ENCODE measurements at regions not wholly inside any gene's neighbourhood (a gene's known extent, or its start where the extent isn't known, plus 50 kb on each side); places are given as distances from the start of the nearest gene placed in this dataset.

GRCh38 chr17:33486135-33486885, 193.2 kb upstream of the ASIC2 start:
- ChIA-PET CTCF (ENCODE audit: low intra/inter-chr PET ratio, low total read pairs) (no interaction called here), POLR2A (no interaction called here)
- Histone ChIP-seq H3K4me2 (ENCODE audit: low read depth, low read length) (no peak overlapping the region), H4K20me1 (ENCODE audit: insufficient read depth, low read length) (no peaks in the 10 kb centered on the region), H2AFZ (ENCODE audit: low read length) (no peak overlapping the region), H3K9ac (ENCODE audit: insufficient read depth, low read depth, low read length) (no peak overlapping the region), H3K4me1 (ENCODE audit: insufficient read depth, low read length) (no peaks in the 10 kb centered on the region), H3K36me3 (replicated peaks in 1 of 2; ENCODE audit: control insufficient read depth in 1 of 2, insufficient read depth in 2 of 2, low read length in 2 of 2) (no peaks in the 10 kb centered on the region), H3K4me3 (replicated peaks in 1 of 3; ENCODE audit: insufficient read depth in 1 of 3, low read depth in 2 of 3, low read length in 3 of 3) (no peak overlapping the region), H3K79me2 (ENCODE audit: insufficient read depth, low read length) (no peaks in the 10 kb centered on the region), H3K27me3 (ENCODE audit: control insufficient read depth in 1 of 2, insufficient read depth in 2 of 2, low read length in 2 of 2) (no peaks in the 10 kb centered on the region; a peak in 2 of 5 replicates), H3K27ac (ENCODE audit: extremely low read length, insufficient read depth, low read length) (no peak overlapping the region), H3K9me3 (ENCODE audit: low read length) (no peaks in the 10 kb centered on the region)
- WGBS (ENCODE audit: low lambda C conversion rate), result 14% methylated on average over 4 of the region's 5 CpGs
- intact Hi-C loops (cut with micrococcal nuclease; ENCODE audit: unreplicated experiment), result no loop called here
- in situ Hi-C loops (cut with HindIII; ENCODE audit: extremely low pct_ligation_motif_present, low pct_unique_long_range_greater_than_20kb), result no loop called here
- BruUV-seq (replicated peaks), result no TSS peak
- TF ChIP-seq HOXA3 (CRISPR knock-in tag; IDR thresholded peaks at IDR 0.05) (no peak), ZBED4 (CRISPR knock-in tag; IDR thresholded peaks at IDR 0.05; ENCODE audit: borderline replicate concordance) (no peak), GATAD2A (CRISPR knock-in tag; IDR thresholded peaks at IDR 0.05) (no peak), ZNF788 (CRISPR knock-in tag; IDR thresholded peaks at IDR 0.05; ENCODE audit: borderline replicate concordance) (no peak)
- DNase-seq (ENCODE audit: low spot score) (no peak), FAIRE-seq (no peak), ATAC-seq (no peak)

Measured in HepG2 (cell line).